ENCODE measurements at regions not wholly inside any gene's neighbourhood (a gene's known extent, or its start where the extent isn't known, plus 50 kb on each side); places are given as distances from the start of the nearest gene placed in this dataset.
"Not testable (repeated sequence)": the region's sequence is repeated elsewhere in the genome, so short reads cannot be mapped to it uniquely, and the experiment has no call there.

GRCh38 chr5:120194650-120195049 lies 269.4 kb upstream of the PRR16 start:
- FAIRE-seq; H3K4me3 ChIP-seq; H2AFZ ChIP-seq (ENCODE audit: low read depth, low read length); intact Hi-C loops (cut with micrococcal nuclease); H3K9ac ChIP-seq (ENCODE audit: insufficient read depth in 1 of 2, low read depth in 2 of 2, low read length in 2 of 2); H4K20me1 ChIP-seq (replicated peaks; ENCODE audit: control insufficient read depth, insufficient read depth, low read length); ATAC-seq; in situ Hi-C loops (cut with MboI); H3K9me3 ChIP-seq (replicated peaks; ENCODE audit: control insufficient read depth, insufficient read depth, low read depth, low read length); H3K27me3 ChIP-seq (ENCODE audit: control insufficient read depth in 2 of 2, insufficient read depth in 2 of 2, low read length in 2 of 2); POLR2A ChIA-PET; DNase-seq (ENCODE audit: extremely low read depth in 1 of 4, low spot score in 3 of 4); BruUV-seq (replicated peaks); H3K79me2 ChIP-seq (ENCODE audit: control insufficient read depth, insufficient read depth, low read length); H3K36me3 ChIP-seq (ENCODE audit: control insufficient read depth, insufficient read depth, low read length); H3K4me1 ChIP-seq (replicated peaks in 1 of 2; ENCODE audit: control insufficient read depth in 2 of 2, insufficient read depth in 2 of 2, low read length in 2 of 2); CTCF ChIA-PET (ENCODE audit: low intra/inter-chr PET ratio); H3K27ac ChIP-seq (ENCODE audit: extremely low read depth, low read depth, low read length); H3K4me2 ChIP-seq (ENCODE audit: insufficient read depth, low read length); H3K9me1 ChIP-seq (ENCODE audit: control insufficient read depth, insufficient read depth, low read length): not testable (repeated sequence)
- 5% methylated on average over 2 of the region's 2 CpGs for WGBS (ENCODE audit: insufficient coverage, low coverage, missing lambda C conversion rate)

GRCh38 chr5:120199559-120199958 lies 264.5 kb upstream of the PRR16 start:
- Histone ChIP-seq H3K9ac (ENCODE audit: insufficient read depth in 1 of 2, low read depth in 2 of 2, low read length in 2 of 2) (no peak overlapping the region), H3K4me1 (replicated peaks in 1 of 2; ENCODE audit: control insufficient read depth in 2 of 2, insufficient read depth in 2 of 2, low read length in 2 of 2) (no peaks in the 10 kb centered on the region), H3K4me3 (no peak overlapping the region), H3K9me1 (ENCODE audit: control insufficient read depth, insufficient read depth, low read length) (no peaks in the 10 kb centered on the region), H2AFZ (ENCODE audit: low read depth, low read length) (no peak overlapping the region), H3K79me2 (ENCODE audit: control insufficient read depth, insufficient read depth, low read length) (no peaks in the 10 kb centered on the region), H3K9me3 (replicated peaks; ENCODE audit: control insufficient read depth, insufficient read depth, low read depth, low read length) (no peaks in the 10 kb centered on the region), H3K36me3 (ENCODE audit: control insufficient read depth, insufficient read depth, low read length) (no peaks in the 10 kb centered on the region), H4K20me1 (replicated peaks; ENCODE audit: control insufficient read depth, insufficient read depth, low read length) (no peaks in the 10 kb centered on the region), H3K27me3 (ENCODE audit: control insufficient read depth in 2 of 2, insufficient read depth in 2 of 2, low read length in 2 of 2) (no peaks in the 10 kb centered on the region), H3K27ac (ENCODE audit: extremely low read depth, low read depth, low read length) (no peak overlapping the region), H3K4me2 (ENCODE audit: insufficient read depth, low read length) (no peak overlapping the region)
- BruUV-seq (replicated peaks), result no TSS peak
- CTCF ChIA-PET (ENCODE audit: low intra/inter-chr PET ratio), result no interaction called here
- 3% methylated on average over 3 of the region's 3 CpGs for WGBS (ENCODE audit: insufficient coverage, low coverage, missing lambda C conversion rate)
- FAIRE-seq (no peak), DNase-seq (ENCODE audit: extremely low read depth in 1 of 4, low spot score in 3 of 4) (no peak), ATAC-seq (no peak)
- intact Hi-C loops (cut with micrococcal nuclease) (no loop called here), in situ Hi-C loops (cut with MboI) (no loop called here)
- POLR2A ChIA-PET, result no interaction called here
- TF ChIP-seq PATZ1 (CRISPR knock-in tag; IDR thresholded peaks at IDR 0.05; ENCODE audit: borderline replicate concordance), result no peak
- no peak for TF ChIP-seq SP1 (CRISPR knock-in tag; IDR thresholded peaks at IDR 0.05)
- no peak for TF ChIP-seq CTCF (IDR thresholded peaks at IDR 0.05 in 2 of 3, conservative IDR thresholded peaks at IDR 0.05 in 1 of 3; ENCODE audit: insufficient read depth in 2 of 3, low read depth in 1 of 3, low read length in 3 of 3)
- peak; percentile 40; the same call in 1 of the 2 replicates for TF ChIP-seq PKNOX1 (IDR thresholded peaks at IDR 0.05)
- TF ChIP-seq ZBTB1 (CRISPR knock-in tag; IDR thresholded peaks at IDR 0.05; ENCODE audit: borderline replicate concordance, low read depth), result no peak
- TF ChIP-seq PYGO2 (tag; IDR thresholded peaks at IDR 0.05), result no peak
- no peak for TF ChIP-seq ZNF778 (CRISPR knock-in tag; IDR thresholded peaks at IDR 0.05)
- TF ChIP-seq ZNF184 (CRISPR knock-in tag; IDR thresholded peaks at IDR 0.05), result no peak

Data from K562 (cell line).